Astrocyte (in vitro differentiated cells and primary cell): ENCODE measurements at regions not wholly inside any gene's neighbourhood (a gene's known extent, or its start where the extent isn't known, plus 50 kb on each side); places are given as distances from the start of the nearest gene placed in this dataset.

ENCODE experiments used
- EZH2 ChIP-seq: IDR thresholded peaks from 2 replicates; pipeline ENCODE4 v1.6.1; 2012; ENCODE audit warnings: mild to moderate bottlenecking, low read length, inconsistent platforms; ENCODE audit not compliant: insufficient read depth
- TF ChIP-seq, protein P1 (sequence below): IDR thresholded peaks from 2 replicates; pipeline ENCODE4 v1.5.1; 2011; ENCODE audit warnings: low read depth, mild to moderate bottlenecking, inconsistent platforms, low read length, moderate library complexity; ENCODE audit not compliant: insufficient read depth

DNA sequence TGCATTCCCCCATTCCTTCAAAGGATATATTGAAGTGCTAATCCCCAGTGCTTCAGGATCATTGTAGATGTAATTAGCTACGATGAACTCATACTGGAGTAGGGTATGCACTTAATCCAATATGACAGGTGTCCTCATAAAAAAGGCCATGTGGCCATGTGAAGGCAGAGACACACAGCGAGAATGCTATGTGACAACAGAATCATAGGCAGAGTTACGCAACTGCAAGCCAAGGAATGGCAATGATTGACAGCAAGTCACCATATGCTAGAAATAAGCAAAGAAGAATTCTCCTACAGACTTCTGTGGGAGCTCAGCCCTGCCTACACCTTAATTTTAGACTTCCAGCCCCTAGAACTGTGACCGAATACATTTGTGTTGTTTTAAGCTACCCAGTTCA lies 875.6 kb upstream of the ROBO1 start:
- TF ChIP-seq, protein P1, sequence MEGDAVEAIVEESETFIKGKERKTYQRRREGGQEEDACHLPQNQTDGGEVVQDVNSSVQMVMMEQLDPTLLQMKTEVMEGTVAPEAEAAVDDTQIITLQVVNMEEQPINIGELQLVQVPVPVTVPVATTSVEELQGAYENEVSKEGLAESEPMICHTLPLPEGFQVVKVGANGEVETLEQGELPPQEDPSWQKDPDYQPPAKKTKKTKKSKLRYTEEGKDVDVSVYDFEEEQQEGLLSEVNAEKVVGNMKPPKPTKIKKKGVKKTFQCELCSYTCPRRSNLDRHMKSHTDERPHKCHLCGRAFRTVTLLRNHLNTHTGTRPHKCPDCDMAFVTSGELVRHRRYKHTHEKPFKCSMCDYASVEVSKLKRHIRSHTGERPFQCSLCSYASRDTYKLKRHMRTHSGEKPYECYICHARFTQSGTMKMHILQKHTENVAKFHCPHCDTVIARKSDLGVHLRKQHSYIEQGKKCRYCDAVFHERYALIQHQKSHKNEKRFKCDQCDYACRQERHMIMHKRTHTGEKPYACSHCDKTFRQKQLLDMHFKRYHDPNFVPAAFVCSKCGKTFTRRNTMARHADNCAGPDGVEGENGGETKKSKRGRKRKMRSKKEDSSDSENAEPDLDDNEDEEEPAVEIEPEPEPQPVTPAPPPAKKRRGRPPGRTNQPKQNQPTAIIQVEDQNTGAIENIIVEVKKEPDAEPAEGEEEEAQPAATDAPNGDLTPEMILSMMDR: no peak
- no peak for TF ChIP-seq EZH2
